COLO668 (cell line): ENCODE measurements at regions not wholly inside any gene's neighbourhood (a gene's known extent, or its start where the extent isn't known, plus 50 kb on each side); places are given as distances from the start of the nearest gene placed in this dataset.
A peak's percentile ranks its signal among the peaks of the same experiment; 100 is the strongest.
"Not testable (repeated sequence)": the region's sequence is repeated elsewhere in the genome, so short reads cannot be mapped to it uniquely, and the experiment has no call there.

Experiments used
- DNase-seq: peaks from one replicate; lab custom pipeline; 2025; ENCODE audit not compliant: unreplicated experiment; lab: John Stamatoyannopoulos, UW

- DNase-seq: no peak
Observed at GRCh38 chr17:68135141-68135887, 99.8 kb downstream of the KPNA2 start.

GRCh38 chr17:68141050-68141449, 105.5 kb downstream of the KPNA2 start:
- DNase-seq: no peak

GRCh38 chr17:68142595-68142994, 105.2 kb upstream of the AMZ2 start:
- DNase-seq: no peak

- no peak for DNase-seq
Observed at GRCh38 chr17:68143425-68143824, 104.4 kb upstream of the AMZ2 start.

GRCh38 chr17:68145088-68145487, 102.8 kb upstream of the AMZ2 start:
- no peak for DNase-seq

- no peak for DNase-seq
Observed at GRCh38 chr17:68148936-68149335, 98.9 kb upstream of the AMZ2 start.

GRCh38 chr17:68152161-68152571, 95.7 kb upstream of the AMZ2 start:
- no peak for DNase-seq

GRCh38 chr17:68155692-68156091, 92.2 kb upstream of the AMZ2 start:
- no peak for DNase-seq

GRCh38 chr17:68161644-68162428, 86.0 kb upstream of the AMZ2 start:
- no peak for DNase-seq

- not testable (repeated sequence) for DNase-seq
Observed at GRCh38 chr17:68168273-68169164, 79.3 kb upstream of the AMZ2 start.

GRCh38 chr17:68169165-68169821, 78.5 kb upstream of the AMZ2 start:
- DNase-seq: peak; percentile 16

- no peak for DNase-seq
Observed at GRCh38 chr17:68169840-68170239, 78.0 kb upstream of the AMZ2 start.

- DNase-seq: no peak
Observed at GRCh38 chr17:68170246-68170645, 77.6 kb upstream of the AMZ2 start.

GRCh38 chr17:68172461-68172954, 75.3 kb upstream of the AMZ2 start:
- DNase-seq: peak; percentile 57

GRCh38 chr17:68175416-68175815, 72.4 kb upstream of the AMZ2 start:
- DNase-seq: no peak

GRCh38 chr17:68175905-68176304, 71.9 kb upstream of the AMZ2 start:
- no peak for DNase-seq

GRCh38 chr17:68176718-68177117, 71.1 kb upstream of the AMZ2 start:
- no peak for DNase-seq

- no peak for DNase-seq
Observed at GRCh38 chr17:68178831-68179230, 69.0 kb upstream of the AMZ2 start.

GRCh38 chr17:68179236-68179925, 68.5 kb upstream of the AMZ2 start:
- peak; percentile 16 for DNase-seq

- DNase-seq: no peak
Observed at GRCh38 chr17:68179926-68180285, 67.9 kb upstream of the AMZ2 start.
